ENCODE measurements at regions not wholly inside any gene's neighbourhood (a gene's known extent, or its start where the extent isn't known, plus 50 kb on each side); places are given as distances from the start of the nearest gene placed in this dataset.
"Not testable (repeated sequence)": the region's sequence is repeated elsewhere in the genome, so short reads cannot be mapped to it uniquely, and the experiment has no call there.

DNA sequence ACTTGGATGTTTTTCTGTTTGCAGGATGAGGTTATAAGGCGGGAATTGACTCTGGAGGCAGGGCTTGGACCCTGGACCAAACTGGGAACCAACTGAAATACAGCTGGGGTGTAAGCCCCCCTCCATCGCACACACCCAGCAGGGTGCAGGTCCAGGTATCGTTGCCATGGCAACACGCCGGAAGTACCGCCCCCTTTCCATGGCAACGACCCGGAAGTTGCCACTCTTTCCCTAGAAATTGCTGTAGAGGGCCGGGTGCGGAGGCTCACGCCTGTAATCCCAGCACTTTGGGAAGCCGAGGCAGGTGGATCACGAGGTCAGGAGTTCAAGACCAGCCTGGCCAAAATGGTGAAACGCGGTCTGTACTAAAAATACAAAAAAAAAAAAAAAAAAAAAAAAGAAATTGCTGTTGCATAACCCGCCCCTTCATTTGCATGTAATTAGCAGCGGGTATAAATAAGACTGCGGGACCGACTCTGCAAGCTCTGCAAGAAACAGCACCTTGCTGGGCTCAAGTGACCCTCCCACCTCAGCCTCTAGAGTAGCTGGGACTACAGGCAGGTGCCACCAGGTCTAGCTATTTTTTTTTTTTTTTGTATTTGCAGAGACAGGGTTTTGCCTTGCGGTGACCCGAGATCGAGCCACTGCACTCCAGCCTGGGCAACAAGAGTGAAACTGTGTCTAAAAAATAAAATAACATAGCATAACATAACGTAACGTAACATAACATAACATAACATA is 139.6 kb downstream of the CRLF2 start:
- H3K36me3 ChIP-seq (ENCODE audit: control insufficient read depth in 2 of 2, insufficient read depth in 2 of 2, low read length in 1 of 2), result no peaks in the 10 kb centered on the region
- H3K4me1 ChIP-seq (ENCODE audit: control insufficient read depth in 2 of 2, insufficient read depth in 2 of 2, low read length in 1 of 2), result no peaks in the 10 kb centered on the region
- H3K4me3 ChIP-seq (ENCODE audit: low read depth in 1 of 2, low read length in 2 of 2), result no peak overlapping the region
- H3K27me3 ChIP-seq (ENCODE audit: control insufficient read depth in 1 of 2, insufficient read depth in 2 of 2, low read length in 2 of 2), result no peaks in the 10 kb centered on the region
- peaks cover 7 to 8% of the 10 kb centered on the region in 2 donors for H3K9me3 ChIP-seq (ENCODE audit: control insufficient read depth in 2 of 2, insufficient read depth in 1 of 2, low read depth in 1 of 2, low read length in 1 of 2)
- H3K27ac ChIP-seq (ENCODE audit: low read depth in 2 of 2, low read length in 1 of 2), result no peak overlapping the region
- WGBS, 2 donors, result 83 to 86% methylated on average over 24 of the region's 24 CpGs

GRCh38 chrX:1071351-1071750 is 141.1 kb downstream of the CRLF2 start:
- H3K27ac ChIP-seq (ENCODE audit: low read depth in 2 of 2, low read length in 1 of 2), result no peak overlapping the region
- no peaks in the 10 kb centered on the region for H3K36me3 ChIP-seq (ENCODE audit: control insufficient read depth in 2 of 2, insufficient read depth in 2 of 2, low read length in 1 of 2)
- no peak overlapping the region for H3K4me3 ChIP-seq (ENCODE audit: low read depth in 1 of 2, low read length in 2 of 2)
- no peaks in the 10 kb centered on the region for H3K27me3 ChIP-seq (ENCODE audit: control insufficient read depth in 1 of 2, insufficient read depth in 2 of 2, low read length in 2 of 2)
- WGBS, 2 donors, result 88 to 90% methylated on average over 9 of the region's 9 CpGs
- no peaks in the 10 kb centered on the region for H3K4me1 ChIP-seq (ENCODE audit: control insufficient read depth in 2 of 2, insufficient read depth in 2 of 2, low read length in 1 of 2)
- peaks cover 7 to 8% of the 10 kb centered on the region in 2 donors for H3K9me3 ChIP-seq (ENCODE audit: control insufficient read depth in 2 of 2, insufficient read depth in 1 of 2, low read depth in 1 of 2, low read length in 1 of 2)

GRCh38 chrX:1062351-1062750 is 150.1 kb downstream of the CRLF2 start:
- Histone ChIP-seq H3K27ac (ENCODE audit: low read depth in 2 of 2, low read length in 1 of 2) (no peak overlapping the region), H3K4me3 (ENCODE audit: low read depth in 1 of 2, low read length in 2 of 2) (no peak overlapping the region), H3K36me3 (ENCODE audit: control insufficient read depth in 2 of 2, insufficient read depth in 2 of 2, low read length in 1 of 2) (no peaks in the 10 kb centered on the region), H3K27me3 (ENCODE audit: control insufficient read depth in 1 of 2, insufficient read depth in 2 of 2, low read length in 2 of 2) (no peaks in the 10 kb centered on the region), H3K9me3 (ENCODE audit: control insufficient read depth in 2 of 2, insufficient read depth in 1 of 2, low read depth in 1 of 2, low read length in 1 of 2) (peaks cover 9 to 11% of the 10 kb centered on the region in 2 donors), H3K4me1 (ENCODE audit: control insufficient read depth in 2 of 2, insufficient read depth in 2 of 2, low read length in 1 of 2) (no peaks in the 10 kb centered on the region)
- 74 to 76% methylated on average over 8 of the region's 8 CpGs for WGBS, 2 donors

DNA sequence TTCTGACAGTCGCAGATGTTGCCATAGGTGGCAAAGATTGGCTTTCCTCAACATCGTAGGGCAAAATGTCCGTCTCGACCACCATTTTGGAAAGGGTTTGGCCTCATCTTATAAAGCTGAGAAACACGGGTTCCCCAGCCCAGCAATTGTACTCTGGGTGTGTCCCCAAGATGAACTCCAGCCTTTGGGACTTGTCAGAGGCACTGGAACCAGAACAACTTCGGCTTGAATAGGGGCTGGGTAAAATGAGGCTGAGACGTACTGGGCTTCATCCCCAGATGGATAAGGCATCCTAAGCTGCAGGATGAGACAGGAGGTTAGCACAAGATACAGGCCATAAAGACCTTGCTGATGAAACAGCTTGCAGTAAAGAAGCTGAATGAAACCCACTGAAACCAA is 151.9 kb downstream of the CRLF2 start:
- Histone ChIP-seq H3K36me3 (ENCODE audit: control insufficient read depth in 2 of 2, insufficient read depth in 2 of 2, low read length in 1 of 2) (no peaks in the 10 kb centered on the region), H3K27ac (ENCODE audit: low read depth in 2 of 2, low read length in 1 of 2) (no peak overlapping the region), H3K9me3 (ENCODE audit: control insufficient read depth in 2 of 2, insufficient read depth in 1 of 2, low read depth in 1 of 2, low read length in 1 of 2) (peaks cover 11% of the 10 kb centered on the region in 2 donors), H3K4me3 (ENCODE audit: low read depth in 1 of 2, low read length in 2 of 2) (no peak overlapping the region), H3K27me3 (ENCODE audit: control insufficient read depth in 1 of 2, insufficient read depth in 2 of 2, low read length in 2 of 2) (no peaks in the 10 kb centered on the region), H3K4me1 (ENCODE audit: control insufficient read depth in 2 of 2, insufficient read depth in 2 of 2, low read length in 1 of 2) (no peaks in the 10 kb centered on the region)
- WGBS, 2 donors, result 80 to 82% methylated on average over 7 of the region's 7 CpGs

- H3K4me1 ChIP-seq (ENCODE audit: control insufficient read depth in 2 of 2, insufficient read depth in 2 of 2, low read length in 1 of 2), result no peaks in the 10 kb centered on the region
- no peaks in the 10 kb centered on the region for H3K27me3 ChIP-seq (ENCODE audit: control insufficient read depth in 1 of 2, insufficient read depth in 2 of 2, low read length in 2 of 2)
- H3K9me3 ChIP-seq (ENCODE audit: control insufficient read depth in 2 of 2, insufficient read depth in 1 of 2, low read depth in 1 of 2, low read length in 1 of 2), result peaks cover 11% of the 10 kb centered on the region in 2 donors
- whole genome bisulfite sequencing, 2 donors, result 84 to 87% methylated on average over 34 of the region's 34 CpGs
- no peaks in the 10 kb centered on the region for H3K36me3 ChIP-seq (ENCODE audit: control insufficient read depth in 2 of 2, insufficient read depth in 2 of 2, low read length in 1 of 2)
- H3K4me3 ChIP-seq (ENCODE audit: low read depth in 1 of 2, low read length in 2 of 2), result no peak overlapping the region
- no peak overlapping the region for H3K27ac ChIP-seq (ENCODE audit: low read depth in 2 of 2, low read length in 1 of 2)
Measured at GRCh38 chrX:1059576-1060561, 152.6 kb downstream of the CRLF2 start.

GRCh38 chrX:1053600-1053999 is 158.8 kb downstream of the CRLF2 start:
- H3K9me3 ChIP-seq (ENCODE audit: control insufficient read depth in 2 of 2, insufficient read depth in 1 of 2, low read depth in 1 of 2, low read length in 1 of 2); H3K27ac ChIP-seq (ENCODE audit: low read depth in 2 of 2, low read length in 1 of 2); H3K36me3 ChIP-seq (ENCODE audit: control insufficient read depth in 2 of 2, insufficient read depth in 2 of 2, low read length in 1 of 2): not testable (repeated sequence)

GRCh38 chrX:1053072-1053471 is 159.4 kb downstream of the CRLF2 start:
- peaks cover 0 to 3% of the 10 kb centered on the region in 2 donors for H3K9me3 ChIP-seq (ENCODE audit: control insufficient read depth in 2 of 2, insufficient read depth in 1 of 2, low read depth in 1 of 2, low read length in 1 of 2)
- H3K4me1 ChIP-seq (ENCODE audit: control insufficient read depth in 2 of 2, insufficient read depth in 2 of 2, low read length in 1 of 2), result no peaks in the 10 kb centered on the region
- no peaks in the 10 kb centered on the region for H3K27me3 ChIP-seq (ENCODE audit: control insufficient read depth in 1 of 2, insufficient read depth in 2 of 2, low read length in 2 of 2)
- H3K27ac ChIP-seq (ENCODE audit: low read depth in 2 of 2, low read length in 1 of 2), result no peak overlapping the region
- 91 to 97% methylated on average over 2 of the region's 2 CpGs for WGBS, 2 donors
- no peak overlapping the region for H3K4me3 ChIP-seq (ENCODE audit: low read depth in 1 of 2, low read length in 2 of 2)
- no peaks in the 10 kb centered on the region for H3K36me3 ChIP-seq (ENCODE audit: control insufficient read depth in 2 of 2, insufficient read depth in 2 of 2, low read length in 1 of 2)

More at GRCh38 chrX:1053600-1053999, 158.8 kb downstream of the CRLF2 start:
- WGBS, 2 donors, result 62 to 69% methylated on average over 2 of the region's 2 CpGs
- H3K4me3 ChIP-seq (ENCODE audit: low read depth in 1 of 2, low read length in 2 of 2); H3K4me1 ChIP-seq (ENCODE audit: control insufficient read depth in 2 of 2, insufficient read depth in 2 of 2, low read length in 1 of 2); H3K27me3 ChIP-seq (ENCODE audit: control insufficient read depth in 1 of 2, insufficient read depth in 2 of 2, low read length in 2 of 2): not testable (repeated sequence)

DNA sequence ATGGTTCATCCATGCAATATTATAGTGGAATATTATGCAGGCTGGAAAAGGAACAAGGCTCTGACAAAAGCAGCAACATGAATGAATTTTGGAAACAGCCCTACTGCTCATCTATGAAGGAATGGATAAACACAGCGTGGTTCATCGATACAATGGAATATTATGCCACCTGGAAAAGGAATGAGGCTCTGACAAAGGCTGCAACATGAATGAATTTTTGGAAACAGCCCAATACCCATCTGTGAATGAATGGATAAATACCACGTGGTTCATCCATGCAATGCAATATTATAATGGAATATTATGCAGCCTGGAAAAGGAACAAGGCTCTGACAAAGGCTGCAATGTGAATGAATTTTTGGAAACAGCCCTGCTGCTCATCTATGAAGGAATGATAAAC is 160.4 kb downstream of the CRLF2 start:
- peaks cover 4 to 8% of the 10 kb centered on the region in 2 donors for H3K9me3 ChIP-seq (ENCODE audit: control insufficient read depth in 2 of 2, insufficient read depth in 1 of 2, low read depth in 1 of 2, low read length in 1 of 2)
- no peak overlapping the region for H3K4me3 ChIP-seq (ENCODE audit: low read depth in 1 of 2, low read length in 2 of 2)
- WGBS, 2 donors, result 90 to 91% methylated on average over 3 of the region's 3 CpGs

DNA sequence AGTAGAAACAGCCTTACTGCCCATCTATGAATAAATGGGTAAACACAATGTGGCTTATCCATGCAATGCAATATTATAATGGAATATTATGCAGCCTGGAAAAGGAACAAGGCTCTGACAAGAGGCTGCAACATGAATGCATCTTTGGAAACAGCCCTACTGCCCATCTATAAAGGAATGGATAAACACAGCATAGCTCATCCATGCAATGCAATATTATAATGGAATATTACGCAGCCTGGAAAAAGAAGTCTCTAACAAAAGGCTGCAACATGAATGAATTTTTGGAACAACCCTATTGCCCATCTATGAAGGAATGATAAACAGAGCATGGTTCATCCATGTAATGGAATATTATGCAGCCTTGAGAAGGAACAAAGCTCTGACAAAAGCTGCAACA is 161.0 kb downstream of the CRLF2 start:
- Histone ChIP-seq H3K9me3 (ENCODE audit: control insufficient read depth in 2 of 2, insufficient read depth in 1 of 2, low read depth in 1 of 2, low read length in 1 of 2) (peaks cover 4 to 6% of the 10 kb centered on the region in 2 donors), H3K4me1 (ENCODE audit: control insufficient read depth in 2 of 2, insufficient read depth in 2 of 2, low read length in 1 of 2) (no peaks in the 10 kb centered on the region), H3K27me3 (ENCODE audit: control insufficient read depth in 1 of 2, insufficient read depth in 2 of 2, low read length in 2 of 2) (no peaks in the 10 kb centered on the region), H3K27ac (ENCODE audit: low read depth in 2 of 2, low read length in 1 of 2) (no peak overlapping the region), H3K4me3 (ENCODE audit: low read depth in 1 of 2, low read length in 2 of 2) (no peak overlapping the region), H3K36me3 (ENCODE audit: control insufficient read depth in 2 of 2, insufficient read depth in 2 of 2, low read length in 1 of 2) (no peaks in the 10 kb centered on the region)
- 96 to 100% methylated on average over 1 of the region's 1 CpG for WGBS, 2 donors

More for the DNA sequence above, 160.4 kb downstream of the CRLF2 start:
- H3K27ac ChIP-seq (ENCODE audit: low read depth in 2 of 2, low read length in 1 of 2), result no peak overlapping the region
- H3K27me3 ChIP-seq (ENCODE audit: control insufficient read depth in 1 of 2, insufficient read depth in 2 of 2, low read length in 2 of 2), result no peaks in the 10 kb centered on the region
- H3K36me3 ChIP-seq (ENCODE audit: control insufficient read depth in 2 of 2, insufficient read depth in 2 of 2, low read length in 1 of 2), result no peaks in the 10 kb centered on the region
- no peaks in the 10 kb centered on the region for H3K4me1 ChIP-seq (ENCODE audit: control insufficient read depth in 2 of 2, insufficient read depth in 2 of 2, low read length in 1 of 2)
